HG02885 (cell line): ENCODE measurements at regions not wholly inside any gene's neighbourhood (a gene's known extent, or its start where the extent isn't known, plus 50 kb on each side); places are given as distances from the start of the nearest gene placed in this dataset.
A peak's percentile ranks its signal among the peaks of the same experiment; 100 is the strongest.
"Not testable (repeated sequence)": the region's sequence is repeated elsewhere in the genome, so short reads cannot be mapped to it uniquely, and the experiment has no call there.

ENCODE experiments used
- ATAC-seq: cut with Tn5 transposase; IDR thresholded peaks from one replicate; pipeline ENCODE4 v1.9.1; 2021; ENCODE audit warnings: mild to moderate bottlenecking; ENCODE audit not compliant: unreplicated experiment, poor library complexity

DNA sequence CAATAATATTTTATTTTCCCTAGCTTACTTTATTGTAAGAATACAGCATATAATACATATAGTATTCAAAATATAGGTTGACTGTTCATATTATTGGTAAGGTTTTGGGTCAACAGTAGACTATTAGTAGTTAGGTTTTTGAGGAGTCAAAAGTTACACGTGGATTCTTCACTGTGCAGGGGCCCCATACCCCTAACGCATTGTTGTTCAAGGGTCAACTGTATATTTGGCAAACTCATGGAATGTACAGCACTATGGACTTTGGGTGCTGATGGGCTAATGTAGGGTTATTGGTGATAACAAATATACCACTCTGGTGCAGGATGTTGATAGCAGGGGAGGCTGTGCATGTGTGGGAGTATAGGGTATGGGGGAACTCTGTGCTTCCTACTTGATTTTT lies 397.2 kb downstream of the BCKDHB start:
- ATAC-seq, result no peak

DNA sequence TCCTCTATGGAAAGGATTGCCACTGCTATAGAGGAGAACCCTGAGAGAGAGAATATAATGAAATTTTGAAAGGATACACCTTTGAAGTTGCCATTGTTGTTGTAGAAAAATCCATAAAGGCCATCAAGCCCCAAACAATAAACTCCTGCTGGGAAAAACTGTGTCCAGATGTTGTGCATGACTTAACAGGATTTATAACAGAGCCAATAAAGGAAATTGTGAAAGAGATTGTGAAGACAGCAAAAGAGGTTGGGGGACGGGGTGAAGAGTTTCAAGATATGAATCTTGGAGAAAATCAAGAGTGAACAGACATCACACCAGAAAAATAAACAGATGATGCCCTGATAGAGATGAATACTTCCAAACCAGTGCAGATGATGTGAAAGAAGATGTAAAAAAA lies 396.4 kb downstream of the BCKDHB start:
- no peak for ATAC-seq

- no peak for ATAC-seq
Measured at GRCh38 chr6:80501636-80502035, 395.2 kb downstream of the BCKDHB start.

DNA sequence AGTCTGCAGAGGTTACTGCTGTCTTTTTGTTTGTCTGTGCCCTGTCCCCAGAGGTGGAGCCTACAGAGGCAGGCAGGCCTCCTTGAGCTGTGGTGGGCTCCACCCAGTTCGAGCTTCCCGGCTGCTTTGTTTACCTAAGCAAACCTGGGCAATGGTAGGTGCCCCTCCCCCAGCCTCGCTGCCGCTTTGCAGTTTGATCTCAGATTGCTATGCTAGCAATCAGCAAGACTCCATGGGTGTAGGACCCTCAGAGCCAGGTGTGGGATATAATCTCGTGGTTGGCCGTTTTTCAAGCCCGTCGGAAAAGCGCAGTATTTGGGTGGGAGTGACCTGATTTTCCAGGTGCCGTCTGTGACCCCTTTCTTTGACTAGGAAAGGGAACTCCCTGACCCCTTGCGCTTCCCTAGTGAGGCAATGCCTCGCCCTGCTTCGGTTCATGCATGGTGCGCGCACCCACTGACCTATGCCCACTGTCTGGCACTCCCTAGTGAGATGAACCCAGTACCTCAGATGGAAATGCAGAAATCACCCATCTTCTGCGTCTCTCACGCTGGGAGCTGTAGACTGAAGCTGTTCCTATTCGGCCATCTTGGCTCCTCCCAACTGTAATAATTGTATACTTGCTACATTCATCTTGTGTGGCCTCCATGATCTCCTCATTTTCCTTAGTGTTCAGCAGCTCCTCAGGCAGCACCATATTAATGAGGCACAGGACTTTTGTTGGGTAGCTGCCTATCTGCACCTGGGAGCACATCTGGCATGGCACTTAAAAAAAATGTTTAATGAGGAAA lies 391.4 kb downstream of the BCKDHB start:
- ATAC-seq, result not testable (repeated sequence)

- ATAC-seq, result peak; percentile 77
Measured at GRCh38 chr6:80489911-80490635, 383.6 kb downstream of the BCKDHB start.

DNA sequence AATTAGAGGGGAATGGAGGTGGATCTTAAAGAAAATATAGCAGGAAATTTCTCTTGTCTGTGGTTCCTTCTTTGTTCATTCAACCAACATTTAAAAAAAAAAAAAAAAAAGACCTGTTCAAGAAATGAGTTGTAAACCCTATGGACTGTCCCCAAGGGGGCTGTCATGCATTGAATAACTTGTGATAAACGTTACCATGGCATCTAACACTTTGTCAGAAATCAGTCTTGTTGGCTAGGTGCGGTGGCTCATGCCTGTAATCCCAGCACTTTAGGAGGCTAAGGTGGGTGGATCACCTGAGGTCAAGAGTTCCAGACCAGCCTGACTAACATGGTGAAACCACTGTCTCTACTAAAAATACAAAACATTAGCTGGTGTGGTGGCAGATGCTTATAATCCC lies 381.7 kb downstream of the BCKDHB start:
- ATAC-seq, result peak; percentile 91

- ATAC-seq, result not testable (repeated sequence)
Measured at GRCh38 chr6:80485494-80485893, 379.0 kb downstream of the BCKDHB start.

GRCh38 chr6:80482056-80482455 lies 375.6 kb downstream of the BCKDHB start:
- no peak for ATAC-seq

DNA sequence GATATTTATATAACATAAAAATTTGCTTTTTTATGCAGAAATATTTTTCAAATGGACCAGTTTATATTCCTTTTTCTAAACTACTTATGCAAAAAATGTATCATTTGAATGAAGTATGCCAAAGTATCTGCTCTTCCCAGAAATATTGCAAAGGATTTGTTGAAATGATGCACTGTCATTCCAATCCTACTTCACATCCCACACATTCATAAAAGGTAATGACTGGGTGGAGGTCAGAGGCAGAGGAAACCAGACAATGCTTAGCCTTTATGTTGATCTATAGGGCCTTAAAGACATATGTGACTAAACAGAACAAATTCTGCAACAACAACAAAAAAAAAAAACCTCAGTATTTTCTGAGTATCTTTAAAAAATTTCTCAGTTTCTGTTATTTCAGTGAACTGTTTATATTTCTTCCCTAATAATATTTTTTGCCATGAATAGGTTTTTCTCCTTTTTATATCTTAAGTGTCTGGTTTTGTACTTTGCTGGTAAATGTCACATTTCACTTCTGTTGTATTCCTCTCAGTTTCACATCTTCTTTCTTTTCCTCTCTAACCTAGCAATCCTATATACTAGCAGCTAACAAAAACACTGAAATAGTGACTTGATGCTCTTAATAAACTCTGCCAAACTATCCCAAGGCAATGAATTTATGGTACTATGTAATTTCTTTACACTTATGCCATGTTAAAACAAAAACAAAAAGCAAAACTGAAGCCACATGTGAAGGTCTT lies 374.1 kb downstream of the BCKDHB start:
- ATAC-seq, result peak; percentile 73

DNA sequence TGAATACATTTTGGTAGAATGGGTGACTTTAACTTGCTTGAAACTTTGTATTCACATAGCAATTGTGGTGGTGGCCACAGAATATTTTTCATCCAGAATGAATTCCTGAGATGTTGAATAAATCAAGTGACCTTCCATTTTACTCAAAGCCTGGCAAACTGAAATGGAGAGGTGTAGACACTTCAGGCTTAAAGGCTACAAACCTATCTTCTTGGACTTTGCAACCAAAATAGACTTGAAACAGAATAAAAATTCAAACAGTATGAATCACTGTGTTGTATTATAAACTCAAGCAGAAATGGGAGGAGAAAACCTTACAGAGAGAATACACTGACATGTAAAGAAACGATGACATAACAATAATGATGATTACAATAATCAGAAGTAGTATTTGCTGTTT lies 371.6 kb downstream of the BCKDHB start:
- no peak for ATAC-seq

- no peak for ATAC-seq
Measured at GRCh38 chr6:80477591-80477990, 371.1 kb downstream of the BCKDHB start.

- no peak for ATAC-seq
Measured at GRCh38 chr6:80472271-80472670, 365.8 kb downstream of the BCKDHB start.

DNA sequence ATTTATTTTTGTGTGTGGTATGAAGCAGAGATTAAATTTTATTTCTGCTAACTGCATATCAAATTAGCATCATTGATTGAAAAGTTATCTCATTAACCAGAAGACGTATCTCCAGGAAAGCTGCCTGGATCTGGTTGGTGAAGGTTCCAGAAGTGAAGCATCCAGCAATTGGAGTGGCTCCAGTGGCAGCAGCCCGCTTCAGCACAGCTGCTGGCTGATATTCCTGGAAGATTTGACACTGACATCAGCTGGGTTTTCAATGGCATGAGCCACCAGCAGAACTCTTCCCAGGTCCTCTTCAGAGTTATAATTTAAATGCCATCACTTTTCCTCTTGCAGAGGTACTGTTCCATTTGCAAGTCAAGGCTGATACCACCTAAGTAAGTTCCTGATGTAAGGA lies 363.5 kb downstream of the BCKDHB start:
- ATAC-seq, result no peak

DNA sequence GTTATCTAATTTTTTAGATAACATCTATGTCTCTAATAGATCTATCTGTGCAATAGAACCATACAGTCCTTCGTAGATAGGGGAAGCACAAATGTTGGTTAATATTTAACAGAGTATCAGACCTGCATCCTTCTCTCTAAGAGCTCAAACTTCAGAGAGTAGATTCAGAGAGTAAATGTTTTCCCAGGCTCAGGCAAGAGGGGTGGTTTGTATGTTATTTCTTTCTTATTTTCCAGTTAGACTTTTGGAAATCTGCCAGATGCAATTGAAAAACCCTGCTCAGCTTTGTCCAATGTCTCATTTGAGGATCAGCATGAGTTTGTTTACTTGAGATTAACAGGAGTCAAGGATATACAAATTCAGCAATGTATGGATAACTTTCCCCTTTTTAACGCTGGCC lies 361.9 kb downstream of the BCKDHB start:
- ATAC-seq, result no peak

DNA sequence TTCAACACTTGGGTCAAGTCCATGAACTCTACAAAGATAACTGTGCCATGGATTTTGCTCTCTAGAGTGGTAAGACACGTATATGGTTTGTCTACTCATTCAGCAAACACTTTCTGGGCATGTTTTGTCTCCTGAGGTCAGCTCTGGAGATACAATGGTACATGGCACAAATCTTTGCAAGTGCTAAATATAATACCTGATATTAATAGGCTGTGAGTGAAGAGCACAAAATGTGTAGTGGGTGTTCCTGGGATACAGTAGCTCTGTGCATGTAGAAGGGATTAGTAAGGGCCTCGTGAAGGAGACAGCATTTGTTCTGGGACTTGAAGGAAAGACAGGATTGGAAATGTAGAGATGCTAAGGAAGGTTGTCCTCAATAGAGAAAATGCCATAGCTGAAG lies 360.9 kb downstream of the BCKDHB start:
- ATAC-seq, result no peak

DNA sequence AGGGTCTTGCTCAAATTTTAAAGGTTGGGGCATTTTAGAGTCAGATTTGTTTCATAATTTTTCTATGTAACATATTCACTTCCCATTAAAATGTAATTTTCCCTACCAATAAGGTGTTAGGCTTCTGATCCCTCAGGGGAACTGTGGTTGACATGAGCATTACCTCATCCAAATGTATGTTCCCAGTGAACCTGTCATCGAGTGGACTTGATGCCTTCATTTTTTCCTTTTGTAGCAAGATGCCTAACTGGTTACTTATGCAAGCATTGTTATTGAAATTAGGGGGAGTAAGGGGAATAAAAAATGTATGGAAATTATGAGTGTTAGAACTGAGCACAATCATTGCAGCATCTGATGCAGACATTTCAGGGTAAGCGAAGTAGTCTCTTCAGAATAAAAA lies 360.5 kb downstream of the BCKDHB start:
- ATAC-seq, result no peak

GRCh38 chr6:80465513-80465912 lies 359.0 kb downstream of the BCKDHB start:
- ATAC-seq, result no peak

DNA sequence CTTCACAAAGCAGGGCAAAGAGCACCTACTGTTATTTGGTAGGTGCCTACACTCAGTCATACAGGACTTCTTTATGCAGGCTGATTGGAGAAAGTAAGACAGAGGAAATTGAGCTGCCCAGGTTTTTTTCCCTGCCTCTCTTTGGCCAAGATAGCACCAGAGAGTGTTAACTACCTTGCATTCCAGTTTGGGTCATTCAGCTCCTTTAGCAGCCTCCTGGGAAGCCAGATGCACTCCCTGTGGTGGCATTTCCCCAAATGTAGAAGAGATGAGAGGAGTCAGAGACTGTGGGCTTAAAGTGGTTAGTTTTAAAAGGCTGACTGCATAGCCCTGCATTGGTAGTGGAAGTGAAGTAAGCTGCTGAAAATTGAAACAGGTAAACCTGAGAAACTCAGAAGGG lies 358.4 kb downstream of the BCKDHB start:
- ATAC-seq, result no peak

GRCh38 chr6:80463197-80463596 lies 356.7 kb downstream of the BCKDHB start:
- no peak for ATAC-seq

GRCh38 chr6:80460257-80460865 lies 353.9 kb downstream of the BCKDHB start:
- ATAC-seq, result no peak

- no peak for ATAC-seq
Measured at GRCh38 chr6:80457439-80457933, 351.0 kb downstream of the BCKDHB start.
